CD4-positive, alpha-beta T cell treated with Interleukin-2 at 100 ng/mL for 4 hours (primary cell): ENCODE measurements at regions not wholly inside any gene's neighbourhood (a gene's known extent, or its start where the extent isn't known, plus 50 kb on each side); places are given as distances from the start of the nearest gene placed in this dataset.

ENCODE experiments used
- DNase-seq: peaks from one replicate; pipeline ENCODE4 v3.0.0-alpha.2; 2020; ENCODE audit warnings: low spot score

- DNase-seq = no peak
Observed at GRCh38 chr13:44242766-44243165, 130.9 kb upstream of the SERP2 start.

DNA sequence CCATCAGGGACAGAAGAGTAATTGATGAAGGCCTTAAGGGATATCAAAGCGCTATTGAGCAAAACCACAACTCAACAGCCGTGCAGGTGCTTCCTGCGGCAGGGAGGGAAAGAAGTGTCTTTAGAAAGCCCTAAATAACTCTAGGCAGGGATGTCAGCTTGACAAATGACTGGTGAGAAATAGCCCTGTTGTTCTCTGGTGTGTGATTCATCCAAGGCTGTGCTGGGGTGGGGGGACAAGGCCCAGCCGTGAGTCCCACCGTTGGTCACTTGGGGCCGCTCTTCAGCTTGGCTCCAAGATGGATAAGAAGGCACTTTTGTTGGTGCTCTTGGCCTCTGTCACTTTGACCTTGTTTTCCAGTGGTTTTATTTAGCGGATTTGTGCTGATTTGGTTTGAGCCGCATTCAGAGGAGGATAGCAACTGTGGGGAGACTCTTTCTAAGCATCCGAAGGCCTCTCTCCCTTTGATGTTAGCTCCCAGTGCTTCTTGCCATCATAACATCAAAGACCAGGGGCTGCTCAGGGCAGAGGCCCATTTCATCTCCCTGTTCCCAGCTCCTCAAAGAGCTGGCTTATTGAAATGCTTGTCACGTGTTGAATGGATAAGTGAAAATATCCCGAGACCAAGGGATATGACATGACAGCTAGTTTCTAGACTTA is 130.3 kb upstream of the SERP2 start:
- DNase-seq = peak; percentile 28

GRCh38 chr13:44244288-44244687 is 129.3 kb upstream of the SERP2 start:
- no peak for DNase-seq

DNA sequence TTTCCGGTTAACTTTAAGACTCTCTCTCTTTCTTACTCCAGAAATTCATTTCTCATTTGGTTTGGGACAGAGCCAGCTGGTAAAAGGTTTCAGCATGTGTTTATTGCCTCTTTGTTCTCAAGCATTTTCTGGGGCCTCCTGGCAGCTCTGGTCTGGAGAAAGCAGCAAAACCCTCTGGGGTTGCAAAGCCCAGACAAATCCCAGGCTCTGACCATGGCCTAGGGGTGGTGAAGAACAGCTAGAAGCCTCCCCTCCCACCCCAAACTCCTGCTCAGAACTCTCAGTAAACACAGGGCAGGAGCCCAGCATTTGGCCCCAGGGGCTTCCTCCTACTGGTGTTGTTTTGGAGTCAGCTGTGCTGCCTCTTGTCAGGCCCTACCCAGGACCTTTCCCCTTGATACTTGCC is 124.2 kb upstream of the SERP2 start:
- DNase-seq = no peak

DNA sequence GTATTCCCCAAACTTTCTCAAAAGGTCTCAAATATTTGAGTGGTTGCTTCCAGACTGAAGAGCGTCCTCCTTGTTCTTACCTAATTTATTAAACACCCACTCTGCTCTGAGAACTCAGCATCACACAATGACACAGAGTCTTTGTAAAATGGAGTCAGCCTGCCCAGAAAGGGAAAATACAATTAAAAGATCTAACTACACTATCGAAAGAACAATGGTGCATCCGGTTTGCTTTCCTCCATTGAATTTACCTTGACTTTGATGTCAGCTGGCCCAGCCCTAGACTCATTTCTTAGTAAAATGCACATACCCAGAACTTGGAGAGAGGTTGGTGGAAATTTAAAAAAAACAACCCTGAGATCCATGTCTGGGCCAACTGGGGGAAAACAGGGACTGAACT is 120.7 kb upstream of the SERP2 start:
- DNase-seq = no peak

- DNase-seq = no peak
Observed at GRCh38 chr13:44255771-44256364, 117.8 kb upstream of the SERP2 start.

DNA sequence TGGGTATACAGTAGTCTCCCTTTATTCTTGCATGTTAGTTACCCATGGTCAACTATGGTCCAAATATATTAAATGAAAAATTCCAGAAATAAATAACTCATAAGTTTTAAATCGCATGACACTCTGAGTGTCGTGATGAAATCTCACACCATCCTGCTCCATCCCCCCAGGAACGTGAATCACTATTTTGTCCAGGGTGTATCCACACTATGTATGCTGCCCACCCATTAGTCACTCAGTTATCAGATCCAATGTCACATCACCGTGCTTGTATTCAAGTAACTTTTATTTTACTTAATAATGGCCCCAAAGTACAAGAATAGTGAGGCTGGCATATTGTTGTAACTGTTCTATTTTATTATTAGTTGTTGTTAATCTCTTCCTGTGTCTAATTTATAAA is 115.8 kb upstream of the SERP2 start:
- no peak for DNase-seq

GRCh38 chr13:44259045-44260027 is 114.3 kb upstream of the SERP2 start:
- DNase-seq = peak; percentile 80

DNA sequence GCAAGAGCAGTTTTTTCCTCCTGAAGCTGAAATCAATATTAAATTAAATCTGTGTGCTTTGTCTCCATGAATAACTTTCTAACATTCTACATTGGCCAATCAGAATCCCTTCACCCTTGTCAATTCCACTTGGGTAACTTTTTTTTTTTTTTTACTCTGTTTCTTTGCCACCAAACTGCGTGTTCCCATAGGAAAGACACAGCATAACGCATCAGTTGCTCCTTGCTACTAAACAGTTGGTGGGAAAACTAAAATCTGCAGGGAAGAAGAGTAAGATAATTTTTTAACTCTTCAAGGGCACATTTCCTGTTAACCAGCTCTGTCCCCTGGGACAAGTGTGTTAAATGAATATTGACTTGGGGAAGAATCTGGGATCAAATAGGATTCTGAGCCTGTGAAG is 113.3 kb upstream of the SERP2 start:
- no peak for DNase-seq

GRCh38 chr13:44263751-44264620 is 109.6 kb upstream of the SERP2 start:
- no peak for DNase-seq

- no peak for DNase-seq
Observed at GRCh38 chr13:44266305-44266704, 107.3 kb upstream of the SERP2 start.

DNA sequence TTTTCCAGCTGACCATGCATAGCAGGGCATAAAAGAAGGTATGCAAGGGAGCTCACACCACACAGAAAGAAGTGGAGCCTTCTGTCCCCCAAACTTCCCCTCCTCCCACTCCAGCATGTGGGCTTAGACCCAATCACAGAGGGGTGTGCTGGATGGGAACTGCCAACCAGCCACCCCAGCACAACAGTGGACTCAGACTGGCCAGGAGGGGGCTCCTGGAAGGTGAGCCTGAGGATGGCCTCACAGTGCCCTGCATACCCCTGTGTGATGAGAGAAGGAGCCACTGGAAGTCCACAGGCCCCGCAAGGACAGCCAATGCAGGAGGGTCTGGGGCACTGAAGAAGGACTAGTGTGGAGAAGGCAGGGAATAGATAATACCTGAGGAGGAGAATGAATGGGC is 106.9 kb upstream of the SERP2 start:
- DNase-seq = no peak

- no peak for DNase-seq
Observed at GRCh38 chr13:44267203-44267602, 106.4 kb upstream of the SERP2 start.

DNA sequence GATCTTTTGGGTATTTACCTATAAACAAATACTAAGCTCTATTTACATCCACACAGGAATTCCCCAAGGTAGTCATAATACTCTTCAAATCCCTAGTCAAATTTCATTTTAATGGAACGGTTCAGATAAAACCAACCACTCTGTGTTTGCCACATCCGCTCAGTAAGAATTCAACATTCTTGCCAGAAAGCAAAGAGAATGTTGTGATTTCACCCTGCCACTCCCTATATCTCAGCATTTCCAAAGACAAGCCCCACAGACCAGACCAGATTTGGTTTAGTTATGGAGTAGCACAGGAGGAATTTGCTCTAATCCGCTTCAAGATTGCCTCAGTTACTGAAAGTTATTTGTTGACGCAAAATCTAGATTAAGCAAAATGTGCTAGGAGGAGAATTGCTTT is 105.6 kb upstream of the SERP2 start:
- DNase-seq = no peak

GRCh38 chr13:44268980-44269379 is 104.6 kb upstream of the SERP2 start:
- DNase-seq = no peak

- DNase-seq = no peak
Observed at GRCh38 chr13:44270150-44270549, 103.5 kb upstream of the SERP2 start.

DNA sequence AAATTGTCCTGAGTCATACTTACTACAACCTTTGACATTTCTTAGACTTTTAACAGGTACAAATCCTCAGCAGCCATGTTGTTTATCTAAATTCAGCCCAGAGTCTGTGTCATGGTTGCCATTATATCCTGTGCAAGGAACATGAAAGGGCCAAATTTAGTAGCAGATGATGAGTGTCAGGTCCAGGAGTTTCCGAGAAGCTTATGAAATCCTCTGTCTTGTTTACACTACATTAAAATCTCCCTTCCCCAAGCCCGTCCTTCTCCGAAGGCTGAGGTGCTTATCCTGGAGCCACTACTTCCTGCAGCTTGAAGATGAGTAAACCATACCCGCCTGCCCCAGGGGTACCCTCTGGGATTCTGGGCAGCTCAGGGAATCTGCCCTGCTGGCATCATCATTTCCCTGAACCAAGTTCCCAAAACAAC is 102.6 kb upstream of the SERP2 start:
- DNase-seq = no peak

- no peak for DNase-seq
Observed at GRCh38 chr13:44271473-44271872, 102.2 kb upstream of the SERP2 start.

- no peak for DNase-seq
Observed at GRCh38 chr13:44271915-44272341, 101.7 kb upstream of the SERP2 start.

GRCh38 chr13:44272692-44273091 is 100.9 kb upstream of the SERP2 start:
- no peak for DNase-seq

DNA sequence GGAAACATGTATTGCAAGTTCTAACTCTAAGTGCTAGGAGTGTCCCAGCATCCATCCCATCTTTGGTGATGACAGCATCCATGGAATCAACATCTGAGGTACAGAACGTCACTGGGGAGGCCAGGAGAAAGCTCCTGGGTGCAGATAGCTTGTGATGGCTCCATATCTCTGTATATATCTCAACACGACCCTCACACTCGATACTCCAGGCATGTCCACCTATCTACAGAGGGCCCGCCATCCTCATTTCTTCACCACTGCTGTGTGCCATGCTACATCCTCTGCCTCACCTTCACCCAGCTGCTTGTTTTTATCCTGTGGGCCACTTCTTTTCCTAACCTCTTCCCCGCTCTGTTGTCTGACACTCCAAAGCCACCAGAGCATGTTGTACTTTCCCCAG is 100.4 kb upstream of the SERP2 start:
- no peak for DNase-seq
